GM21423 (cell line): ENCODE measurements at regions not wholly inside any gene's neighbourhood (a gene's known extent, or its start where the extent isn't known, plus 50 kb on each side); places are given as distances from the start of the nearest gene placed in this dataset.
A peak's percentile ranks its signal among the peaks of the same experiment; 100 is the strongest.

Experiments used
- ATAC-seq: cut with Tn5 transposase; IDR thresholded peaks from one replicate; pipeline ENCODE4 v1.9.1; 2021; ENCODE audit warnings: mild to moderate bottlenecking, moderate library complexity; ENCODE audit not compliant: unreplicated experiment

DNA sequence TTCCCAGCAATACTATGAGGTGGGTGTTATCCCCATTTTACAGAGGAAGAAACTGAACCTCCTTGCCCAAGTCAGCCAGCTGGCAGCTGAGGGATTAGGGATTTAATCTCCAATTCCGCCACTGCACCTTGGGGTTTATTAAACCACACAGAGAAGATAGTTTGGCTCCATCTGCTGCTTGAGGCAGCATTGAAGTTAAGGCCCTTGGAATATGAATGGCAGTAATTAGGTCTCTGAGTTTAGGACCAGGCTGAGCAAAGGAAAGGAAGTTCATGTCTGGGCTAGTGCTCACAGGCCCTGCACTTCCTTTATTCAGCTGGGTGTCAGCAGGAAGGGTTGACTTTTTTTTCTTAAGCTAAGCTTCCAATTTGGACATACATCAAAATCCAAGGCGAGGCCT lies 86.9 kb upstream of the GDNF start:
- no peak for ATAC-seq

DNA sequence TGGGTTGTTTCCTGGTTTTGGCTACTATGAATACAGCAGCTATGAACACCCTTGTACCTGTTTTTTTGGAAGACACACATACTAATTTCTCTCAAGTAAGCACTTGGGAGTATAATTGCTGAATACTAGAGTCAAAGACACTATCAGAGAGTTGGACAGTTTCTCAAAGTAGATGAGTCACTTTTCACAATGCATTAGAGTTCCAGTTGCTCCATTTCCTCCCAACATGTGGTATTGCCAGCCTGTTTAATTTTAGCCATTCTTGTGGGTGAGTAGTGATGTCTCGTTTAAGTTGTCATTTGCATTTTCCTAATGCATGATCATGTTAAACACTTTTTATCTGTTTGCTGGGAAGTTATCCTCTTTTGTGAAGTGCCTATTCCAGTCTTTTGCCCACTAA lies 81.6 kb upstream of the GDNF start:
- no peak for ATAC-seq

DNA sequence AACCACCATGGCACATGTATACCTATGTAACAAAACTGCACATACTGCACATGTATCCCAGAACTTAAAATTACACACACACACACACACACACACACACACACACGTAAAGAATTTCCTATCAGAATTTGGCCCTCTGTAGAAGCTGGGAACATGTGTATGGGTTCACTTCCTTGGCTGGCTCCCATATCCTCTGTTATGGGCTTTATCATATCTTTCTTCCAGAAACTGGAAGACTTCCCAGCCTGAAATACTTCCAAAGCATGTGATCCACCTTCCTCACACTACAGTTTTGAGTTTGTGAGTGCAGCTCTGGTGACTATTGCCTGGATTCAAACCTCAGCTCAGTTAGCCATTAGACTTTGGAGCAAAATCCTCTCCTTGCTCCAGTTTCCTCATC lies 78.6 kb upstream of the GDNF start:
- no peak for ATAC-seq

DNA sequence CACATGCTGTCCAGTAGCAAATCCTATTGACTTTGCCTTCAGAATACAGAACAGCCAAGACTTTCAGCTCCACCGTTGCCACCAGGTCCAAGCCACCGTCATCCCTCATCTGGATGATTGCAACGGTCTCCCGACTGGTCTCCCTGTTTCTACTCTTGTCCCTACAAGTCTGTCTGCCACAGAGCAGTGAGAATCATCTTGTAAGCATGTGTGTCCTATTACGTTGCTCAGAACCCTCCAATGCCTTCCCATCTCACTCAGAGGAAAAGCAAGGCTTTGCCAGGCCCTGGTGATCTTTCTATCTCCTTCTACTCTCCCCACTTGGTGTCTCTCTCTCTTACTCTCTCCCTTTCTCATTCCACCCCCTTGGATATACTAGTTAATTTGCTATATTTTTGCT lies 76.7 kb upstream of the GDNF start:
- ATAC-seq = no peak

DNA sequence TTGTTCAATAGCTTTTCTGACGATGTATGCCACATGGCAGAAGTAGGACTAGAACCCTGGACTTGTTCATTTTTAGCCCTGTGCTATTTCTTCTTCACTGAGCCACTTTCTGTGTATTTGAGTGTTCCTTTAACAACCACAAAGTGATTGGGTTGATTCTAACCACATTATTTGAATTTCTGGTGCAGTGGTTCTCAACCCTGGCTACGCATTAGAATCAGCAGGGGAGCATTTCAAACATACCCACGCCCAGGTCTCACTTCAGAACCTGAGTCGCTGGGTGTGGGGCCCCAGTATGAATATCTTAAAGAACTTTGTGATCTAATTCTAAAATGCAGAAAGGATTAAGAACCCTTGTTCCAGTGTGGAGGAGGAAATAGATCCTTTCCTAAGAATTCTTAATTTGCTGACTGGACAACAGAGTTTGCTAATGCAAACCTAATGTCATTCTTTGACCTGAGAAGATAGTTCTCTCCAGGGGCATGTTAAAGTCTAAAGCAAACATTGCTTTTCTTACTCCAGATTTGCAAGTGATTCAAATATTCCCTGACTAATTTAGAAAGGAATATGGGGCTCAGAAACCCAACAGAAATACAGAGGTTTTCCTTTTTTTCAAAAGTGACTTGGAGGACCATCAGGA lies 75.4 kb upstream of the GDNF start:
- no peak for ATAC-seq

DNA sequence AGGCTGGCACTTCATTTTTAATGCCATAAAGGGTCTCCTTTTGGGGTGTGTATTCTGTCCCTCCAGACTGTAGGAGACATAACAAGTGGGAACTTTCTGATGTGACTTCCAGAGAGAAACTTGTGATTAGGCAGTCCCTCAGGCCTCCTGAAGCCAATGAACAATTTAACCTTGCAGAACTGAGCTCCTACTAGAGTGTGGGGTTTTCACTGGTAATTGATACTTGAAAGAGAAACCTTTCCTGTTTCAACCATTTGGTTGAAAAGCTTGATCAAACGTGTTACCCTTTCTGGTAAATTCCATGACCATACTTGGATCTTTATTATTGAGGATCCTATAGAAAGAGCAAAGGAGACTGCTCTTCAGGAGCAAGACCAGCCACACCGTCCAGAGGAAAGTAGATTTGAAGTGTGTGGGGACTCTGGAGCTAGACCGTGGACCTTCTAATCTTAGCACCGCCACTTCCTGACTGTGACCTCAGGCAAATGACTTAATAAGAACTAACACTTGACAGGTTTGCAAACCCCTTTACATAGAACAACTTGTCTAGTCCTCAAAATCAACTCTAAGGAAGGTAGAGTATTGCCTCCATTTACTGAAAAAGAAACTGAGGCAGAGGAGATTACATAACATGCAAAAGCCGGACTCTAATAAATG lies 69.9 kb upstream of the GDNF start:
- ATAC-seq = peak; percentile 86

DNA sequence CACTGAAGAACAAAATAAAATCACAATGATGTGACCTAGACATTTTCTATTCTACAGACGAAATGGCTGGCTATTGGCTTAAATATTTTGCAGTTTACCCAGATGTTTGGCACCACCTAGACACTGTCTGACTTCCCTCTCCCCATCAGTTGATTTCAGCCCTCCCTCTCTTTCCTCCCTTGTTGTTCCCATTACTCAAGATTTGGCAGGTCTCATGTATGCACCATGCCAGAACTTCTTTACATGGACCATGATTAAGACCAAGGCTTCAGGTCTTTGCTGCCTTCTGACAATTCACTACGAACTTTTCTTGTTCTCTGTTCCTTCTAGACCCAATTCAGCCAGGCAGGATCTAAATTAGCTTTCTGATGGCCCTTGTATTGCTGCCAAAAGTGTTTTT lies 66.6 kb upstream of the GDNF start:
- ATAC-seq = no peak

DNA sequence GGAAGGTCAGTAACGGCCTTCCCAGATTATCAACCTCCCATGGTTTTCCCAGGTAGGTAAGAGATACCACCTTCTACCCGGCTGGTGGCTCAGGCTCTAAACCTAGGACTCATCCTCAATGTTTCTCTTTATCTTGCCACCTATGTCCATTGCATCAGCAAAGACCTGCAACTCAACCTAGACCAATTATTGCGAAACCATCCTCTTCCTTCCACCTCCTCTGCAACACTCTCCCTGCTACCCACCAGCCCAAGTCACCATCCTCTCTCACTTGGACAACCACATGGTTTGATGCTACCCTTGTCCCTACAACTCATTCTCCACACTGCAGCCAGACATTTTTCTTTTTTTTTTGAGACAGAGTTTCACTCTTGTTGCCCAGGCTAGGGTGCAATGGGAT lies 65.4 kb upstream of the GDNF start:
- no peak for ATAC-seq

DNA sequence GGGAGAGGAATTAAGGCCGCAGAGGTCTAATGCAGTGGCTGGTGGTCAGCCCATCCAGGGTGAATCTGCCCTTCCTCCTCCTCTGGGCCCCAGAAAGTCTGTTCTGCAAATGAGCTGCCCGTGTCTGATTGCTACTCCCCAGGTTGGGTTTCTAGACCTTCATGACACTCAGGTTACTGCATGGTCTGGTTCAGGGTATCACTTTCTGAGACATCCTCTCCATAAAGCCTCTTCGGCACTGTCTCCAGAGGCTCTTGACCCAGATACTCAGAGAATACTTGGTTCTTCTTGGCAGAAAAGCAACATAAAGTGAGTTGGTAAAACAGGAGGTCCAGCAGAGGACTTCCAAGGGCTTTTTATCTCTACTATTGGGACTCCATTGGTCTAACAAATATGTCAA lies 62.5 kb upstream of the GDNF start:
- no peak for ATAC-seq

DNA sequence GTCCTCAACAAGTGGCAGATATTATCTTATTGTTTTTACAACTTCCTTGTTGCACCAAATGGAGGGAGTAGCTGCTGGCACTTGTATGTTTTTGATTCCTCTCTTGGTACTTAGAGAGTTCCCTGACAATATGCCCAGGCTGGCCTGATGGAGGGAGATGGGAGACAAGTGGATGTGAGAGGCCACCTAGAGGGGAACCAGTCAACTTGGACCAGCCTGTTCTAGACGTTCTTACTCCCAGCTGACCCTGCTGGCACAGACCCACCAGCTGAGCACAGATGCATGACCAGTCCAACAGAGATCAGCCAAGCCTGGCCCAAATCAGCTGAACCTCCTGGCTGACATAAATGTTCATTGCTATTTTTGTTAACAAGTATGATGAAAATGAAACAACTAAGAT lies 60.9 kb upstream of the GDNF start:
- no peak for ATAC-seq

DNA sequence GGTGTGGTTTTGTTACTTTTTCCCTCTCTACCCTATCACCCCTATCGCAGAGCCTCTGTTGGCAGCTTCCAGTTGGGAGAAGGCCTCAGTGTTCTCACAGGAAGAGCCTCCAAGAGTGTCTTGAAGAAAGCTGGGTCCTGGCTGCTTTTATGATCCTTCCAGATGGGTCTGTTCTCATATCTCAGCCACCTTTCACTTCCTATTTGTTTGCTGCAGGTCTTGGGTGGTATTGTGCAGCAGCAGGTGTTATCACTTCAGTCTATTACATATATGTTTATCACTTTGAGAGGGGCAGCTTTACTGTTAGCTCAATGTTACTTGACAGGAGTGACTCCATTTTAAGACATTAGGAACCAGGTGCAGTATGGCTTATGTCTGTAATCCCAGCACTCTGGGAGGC lies 59.2 kb upstream of the GDNF start:
- ATAC-seq = no peak

DNA sequence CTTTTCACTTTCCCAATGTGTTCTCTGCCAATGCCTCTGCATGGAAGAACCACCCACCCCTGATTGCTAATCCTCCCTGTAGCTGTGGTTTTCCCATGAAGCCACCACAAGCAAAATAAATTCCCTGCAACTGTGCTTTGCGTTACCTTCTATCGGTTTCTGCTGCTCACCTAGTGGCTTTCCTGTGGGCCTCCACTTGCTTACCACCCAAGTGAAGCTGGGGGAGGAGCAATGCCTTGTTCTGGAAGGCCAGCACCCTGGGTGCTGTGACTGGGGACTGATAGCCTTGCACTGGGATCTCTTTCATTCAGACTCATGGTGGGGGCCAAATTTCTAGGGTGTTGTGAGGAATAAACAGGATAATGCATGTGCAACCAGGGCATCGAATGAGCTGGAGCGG lies 56.3 kb upstream of the GDNF start:
- ATAC-seq = no peak

DNA sequence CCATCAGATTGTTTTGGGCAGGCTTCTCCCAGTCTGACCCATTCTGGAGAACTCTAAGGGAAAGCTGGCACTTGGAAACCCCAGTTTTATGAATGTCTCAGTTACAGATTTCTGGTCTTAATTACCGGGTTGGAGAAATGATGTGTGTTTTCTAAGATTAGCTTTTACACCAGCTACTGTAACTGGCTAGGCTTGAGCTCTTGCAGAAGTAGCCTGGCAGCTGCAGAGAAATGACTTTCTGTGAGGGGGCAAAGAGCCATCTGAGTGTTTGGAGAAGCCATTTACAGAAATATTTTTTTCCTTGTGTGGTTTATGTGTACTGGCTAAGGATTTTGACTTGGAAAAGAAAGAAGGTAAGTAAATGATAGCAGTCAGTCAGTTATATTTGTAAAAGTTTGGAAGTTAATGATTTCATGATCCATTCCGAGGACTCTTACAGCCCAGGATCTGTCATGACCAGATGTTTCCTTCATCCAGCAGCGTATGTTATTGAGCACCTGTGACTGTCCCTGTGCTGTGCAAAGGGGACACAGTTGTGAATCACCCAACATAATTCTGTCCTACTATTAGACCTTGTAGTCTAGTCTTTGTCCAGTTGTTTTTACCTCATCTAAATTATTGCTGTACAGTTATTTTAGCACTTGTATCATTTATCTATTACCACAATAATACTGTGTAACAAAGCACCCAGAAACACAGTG lies 53.7 kb upstream of the GDNF start:
- ATAC-seq = no peak

DNA sequence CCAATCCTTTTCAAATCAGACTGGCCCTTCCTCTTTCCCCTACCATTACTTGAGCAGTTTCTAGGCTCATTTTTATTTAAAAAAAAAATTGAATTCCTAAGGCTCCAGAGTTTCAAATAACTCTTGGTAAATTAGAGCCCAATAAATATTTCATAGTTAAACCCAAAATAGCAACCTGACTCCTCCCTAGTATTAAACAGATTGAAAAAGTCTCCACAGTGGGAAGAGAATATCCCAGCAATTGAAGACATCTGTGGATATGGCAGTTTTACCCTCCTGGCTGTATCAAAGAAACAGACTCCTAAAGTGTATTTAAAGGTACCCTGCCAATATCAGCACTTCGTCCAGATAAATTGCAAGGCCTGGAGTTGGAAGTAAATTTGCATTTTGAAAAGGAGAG lies 52.7 kb upstream of the GDNF start:
- no peak for ATAC-seq

DNA sequence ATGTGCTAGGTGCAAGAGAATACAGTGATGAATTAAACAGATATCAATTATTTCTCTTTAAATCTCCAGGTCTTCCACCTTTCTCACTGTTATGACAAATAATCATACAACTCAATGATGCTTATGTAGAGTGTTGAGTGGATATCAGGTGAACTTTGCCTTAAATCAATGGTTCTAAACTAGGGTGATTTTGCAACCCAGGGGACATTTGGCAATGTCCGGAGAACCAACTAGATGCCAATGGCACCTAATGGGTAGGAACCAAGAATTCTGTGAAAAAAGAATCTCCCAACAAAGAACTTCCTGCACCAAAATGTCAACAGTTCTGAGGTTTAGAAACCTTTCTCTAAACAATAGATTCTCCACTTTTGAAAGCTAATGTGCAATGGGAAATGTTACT lies 52.0 kb upstream of the GDNF start:
- ATAC-seq = no peak

DNA sequence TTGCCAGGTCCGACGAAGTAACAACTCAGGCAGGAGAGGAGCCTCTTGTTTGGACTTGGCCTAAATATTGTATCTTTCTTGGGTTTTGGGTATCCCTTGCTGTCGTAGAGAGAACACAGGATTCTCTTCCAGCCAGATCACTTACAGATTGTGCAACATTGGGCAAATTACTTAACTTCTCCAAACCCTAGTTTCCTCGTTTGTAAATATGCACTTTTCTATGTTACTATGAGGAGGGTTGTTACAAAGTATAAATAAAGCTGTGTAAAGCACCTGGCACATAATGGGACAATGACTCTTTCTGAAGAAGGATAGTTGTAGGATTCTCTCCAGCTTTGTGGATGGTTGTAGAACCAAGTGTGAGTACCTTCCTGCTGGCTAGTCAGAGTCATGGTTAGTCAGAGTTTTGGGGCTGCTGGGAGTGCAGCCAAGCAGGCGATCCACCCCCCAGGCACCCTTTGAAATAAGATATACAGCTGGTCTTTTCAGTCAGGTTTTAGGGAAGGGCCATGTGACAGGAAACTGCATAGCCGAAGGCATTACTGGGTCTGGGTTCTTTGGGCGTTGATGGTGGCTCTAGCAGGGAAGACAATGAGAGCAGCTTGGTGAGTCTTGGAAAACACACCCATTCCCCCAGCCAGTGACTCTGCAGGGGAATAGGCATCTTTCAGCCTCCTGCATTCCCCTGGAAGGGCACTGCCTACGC lies 49.9 kb upstream of the GDNF start:
- no peak for ATAC-seq
